A549 (cell line): ENCODE measurements at regions not wholly inside any gene's neighbourhood (a gene's known extent, or its start where the extent isn't known, plus 50 kb on each side); places are given as distances from the start of the nearest gene placed in this dataset.

Source experiments
- FOXS1 ChIP-seq: fragments of 250-450 bp; sonication (Bioruptor Pico); IDR thresholded peaks from 2 replicates; pipeline ENCODE4 v1.5.0; 2020; ENCODE audit warnings: mild to moderate bottlenecking, moderate library complexity
- HDAC2 ChIP-seq: fragments of 200-600 bp; sonication (generic); IDR thresholded peaks from 2 replicates; pipeline ENCODE4 v1.6.1; 2016
- KDM1A ChIP-seq: fragments of 200-600 bp; sonication (generic); IDR thresholded peaks from 2 replicates; pipeline ENCODE4 v1.6.1; 2016; ENCODE audit warnings: low read depth, mild to moderate bottlenecking
- POLR2A ChIP-seq: IDR thresholded peaks from 2 replicates; pipeline ENCODE4 v1.6.1; 2012; ENCODE audit warnings: mild to moderate bottlenecking, low read length
- RAD21 ChIP-seq, 2 experiments: fragments of >200 bp in 1 of 2; sonication (Bioruptor Twin) in 1 of 2; formaldehyde crosslinking in 1 of 2; IDR thresholded peaks in 1 of 2; conservative IDR thresholded peaks in 1 of 2; 2 replicates in 1 of 2; 3 replicates in 1 of 2; pipeline ENCODE4 v1.6.1; 2012 to 2018; ENCODE audit warnings: inconsistent platforms in 1 of 2
- RFX5 ChIP-seq: fragments of 450-650 bp; IDR thresholded peaks from 2 replicates; pipeline ENCODE4 v1.7.1; 2014; ENCODE audit warnings: antibody characterized with exemption, mild to moderate bottlenecking, moderate library complexity
- SMC3 ChIP-seq: fragments of >200 bp; sonication (Bioruptor Twin); formaldehyde crosslinking; IDR thresholded peaks from 3 replicates; pipeline ENCODE4 v1.6.1; 2018; ENCODE audit warnings: inconsistent platforms
- TF ChIP-seq, protein P1 (sequence below): fragments of >200 bp; sonication (Bioruptor Twin); formaldehyde crosslinking; IDR thresholded peaks from 3 replicates; pipeline ENCODE4 v1.5.1; 2016
- TF ChIP-seq, protein P2 (sequence below): fragments of 450-650 bp; IDR thresholded peaks from 2 replicates; pipeline ENCODE4 v1.6.1; 2014; ENCODE audit warnings: antibody characterized with exemption
- TF ChIP-seq, protein P3 (sequence below): IDR thresholded peaks from 2 replicates; pipeline ENCODE4 v1.6.1; 2012; ENCODE audit warnings: low read depth, borderline replicate concordance
- TF ChIP-seq, protein P4 (sequence below): fragments of >200 bp; sonication (Bioruptor Twin); formaldehyde crosslinking; IDR thresholded peaks from 3 replicates; pipeline ENCODE4 v1.6.1; 2016

DNA sequence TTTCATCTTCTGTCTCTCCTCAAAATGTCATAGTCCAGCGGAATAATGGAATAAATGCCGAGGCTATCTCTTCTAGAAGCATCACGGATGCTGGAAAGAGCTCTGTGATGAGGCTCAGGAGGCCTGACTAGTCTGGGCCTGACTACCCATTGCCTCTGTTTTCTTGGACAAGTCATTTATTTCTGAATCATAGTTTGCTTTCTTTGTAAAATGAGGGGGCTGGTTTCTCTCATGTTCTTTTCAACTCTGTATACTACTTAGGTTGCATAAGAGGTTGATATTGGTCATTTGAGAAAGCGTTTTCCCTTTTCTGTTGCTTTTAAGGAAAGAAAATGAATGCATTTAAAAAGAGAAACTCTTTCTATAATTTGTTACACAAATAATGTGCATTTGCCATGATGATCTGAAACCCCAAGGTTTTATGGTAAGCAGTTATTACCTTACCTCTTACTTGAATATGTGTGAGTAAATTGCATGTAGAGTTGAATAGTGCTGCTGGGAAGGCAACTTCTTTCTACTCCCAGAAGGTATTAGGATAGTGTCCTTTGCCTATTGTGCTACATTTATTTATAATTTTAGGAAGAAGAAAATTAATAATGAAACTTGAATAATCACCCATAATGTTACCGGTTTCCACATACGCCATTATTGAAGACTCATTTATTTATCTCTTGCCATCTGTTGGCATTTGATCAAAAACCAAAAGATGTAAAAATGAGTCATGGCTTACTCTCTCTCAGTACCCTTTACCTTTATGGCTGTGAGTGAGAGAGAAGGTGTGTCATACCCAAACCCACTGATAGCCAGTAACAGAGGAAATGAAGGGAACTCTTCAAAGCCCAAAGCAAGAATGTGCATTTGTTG is 179.1 kb downstream of the FASLG start:
- TF ChIP-seq, protein P1, sequence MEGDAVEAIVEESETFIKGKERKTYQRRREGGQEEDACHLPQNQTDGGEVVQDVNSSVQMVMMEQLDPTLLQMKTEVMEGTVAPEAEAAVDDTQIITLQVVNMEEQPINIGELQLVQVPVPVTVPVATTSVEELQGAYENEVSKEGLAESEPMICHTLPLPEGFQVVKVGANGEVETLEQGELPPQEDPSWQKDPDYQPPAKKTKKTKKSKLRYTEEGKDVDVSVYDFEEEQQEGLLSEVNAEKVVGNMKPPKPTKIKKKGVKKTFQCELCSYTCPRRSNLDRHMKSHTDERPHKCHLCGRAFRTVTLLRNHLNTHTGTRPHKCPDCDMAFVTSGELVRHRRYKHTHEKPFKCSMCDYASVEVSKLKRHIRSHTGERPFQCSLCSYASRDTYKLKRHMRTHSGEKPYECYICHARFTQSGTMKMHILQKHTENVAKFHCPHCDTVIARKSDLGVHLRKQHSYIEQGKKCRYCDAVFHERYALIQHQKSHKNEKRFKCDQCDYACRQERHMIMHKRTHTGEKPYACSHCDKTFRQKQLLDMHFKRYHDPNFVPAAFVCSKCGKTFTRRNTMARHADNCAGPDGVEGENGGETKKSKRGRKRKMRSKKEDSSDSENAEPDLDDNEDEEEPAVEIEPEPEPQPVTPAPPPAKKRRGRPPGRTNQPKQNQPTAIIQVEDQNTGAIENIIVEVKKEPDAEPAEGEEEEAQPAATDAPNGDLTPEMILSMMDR = no peak
- TF ChIP-seq, protein P2, sequence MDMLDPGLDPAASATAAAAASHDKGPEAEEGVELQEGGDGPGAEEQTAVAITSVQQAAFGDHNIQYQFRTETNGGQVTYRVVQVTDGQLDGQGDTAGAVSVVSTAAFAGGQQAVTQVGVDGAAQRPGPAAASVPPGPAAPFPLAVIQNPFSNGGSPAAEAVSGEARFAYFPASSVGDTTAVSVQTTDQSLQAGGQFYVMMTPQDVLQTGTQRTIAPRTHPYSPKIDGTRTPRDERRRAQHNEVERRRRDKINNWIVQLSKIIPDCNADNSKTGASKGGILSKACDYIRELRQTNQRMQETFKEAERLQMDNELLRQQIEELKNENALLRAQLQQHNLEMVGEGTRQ = no peak
- TF ChIP-seq, protein P3, sequence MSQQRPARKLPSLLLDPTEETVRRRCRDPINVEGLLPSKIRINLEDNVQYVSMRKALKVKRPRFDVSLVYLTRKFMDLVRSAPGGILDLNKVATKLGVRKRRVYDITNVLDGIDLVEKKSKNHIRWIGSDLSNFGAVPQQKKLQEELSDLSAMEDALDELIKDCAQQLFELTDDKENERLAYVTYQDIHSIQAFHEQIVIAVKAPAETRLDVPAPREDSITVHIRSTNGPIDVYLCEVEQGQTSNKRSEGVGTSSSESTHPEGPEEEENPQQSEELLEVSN = no peak
- TF ChIP-seq HDAC2 (no peak), KDM1A (no peak), POLR2A (no peak), RFX5 (no peak), SMC3 (no peak), FOXS1 (no peak), RAD21 (conservative IDR thresholded peaks at IDR 0.05 in 1 of 2, IDR thresholded peaks at IDR 0.05 in 1 of 2) (no peak)
- TF ChIP-seq, protein P4, sequence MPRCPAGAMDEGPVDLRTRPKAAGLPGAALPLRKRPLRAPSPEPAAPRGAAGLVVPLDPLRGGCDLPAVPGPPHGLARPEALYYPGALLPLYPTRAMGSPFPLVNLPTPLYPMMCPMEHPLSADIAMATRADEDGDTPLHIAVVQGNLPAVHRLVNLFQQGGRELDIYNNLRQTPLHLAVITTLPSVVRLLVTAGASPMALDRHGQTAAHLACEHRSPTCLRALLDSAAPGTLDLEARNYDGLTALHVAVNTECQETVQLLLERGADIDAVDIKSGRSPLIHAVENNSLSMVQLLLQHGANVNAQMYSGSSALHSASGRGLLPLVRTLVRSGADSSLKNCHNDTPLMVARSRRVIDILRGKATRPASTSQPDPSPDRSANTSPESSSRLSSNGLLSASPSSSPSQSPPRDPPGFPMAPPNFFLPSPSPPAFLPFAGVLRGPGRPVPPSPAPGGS = no peak
